NB4 (cell line): ENCODE measurements at regions not wholly inside any gene's neighbourhood (a gene's known extent, or its start where the extent isn't known, plus 50 kb on each side); places are given as distances from the start of the nearest gene placed in this dataset.

Source experiments
- CTCF ChIP-seq: IDR thresholded peaks from one replicate; pipeline ENCODE4 v1.5.1; 2012; ENCODE audit warnings: low read depth, low read length
- MYC ChIP-seq: IDR thresholded peaks from 2 replicates; pipeline ENCODE4 v1.6.1; 2011; ENCODE audit warnings: low read depth, low read length
- POLR2A ChIP-seq: IDR thresholded peaks from 2 replicates; pipeline ENCODE4 v1.6.1; 2011; ENCODE audit warnings: mild to moderate bottlenecking; ENCODE audit not compliant: insufficient read length; ENCODE audit errors: extremely low read depth

GRCh38 chr11:60610702-60611101 lies 88.7 kb upstream of the MS4A8 start:
- TF ChIP-seq CTCF, result no peak
- no peak for TF ChIP-seq MYC
- TF ChIP-seq POLR2A, result no peak
